ENCODE measurements at regions not wholly inside any gene's neighbourhood (a gene's known extent, or its start where the extent isn't known, plus 50 kb on each side); places are given as distances from the start of the nearest gene placed in this dataset.

GRCh38 chr14:98816195-98816594 is 455.8 kb downstream of the BCL11B start:
- TF ChIP-seq, protein P1, sequence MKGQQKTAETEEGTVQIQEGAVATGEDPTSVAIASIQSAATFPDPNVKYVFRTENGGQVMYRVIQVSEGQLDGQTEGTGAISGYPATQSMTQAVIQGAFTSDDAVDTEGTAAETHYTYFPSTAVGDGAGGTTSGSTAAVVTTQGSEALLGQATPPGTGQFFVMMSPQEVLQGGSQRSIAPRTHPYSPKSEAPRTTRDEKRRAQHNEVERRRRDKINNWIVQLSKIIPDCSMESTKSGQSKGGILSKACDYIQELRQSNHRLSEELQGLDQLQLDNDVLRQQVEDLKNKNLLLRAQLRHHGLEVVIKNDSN (IDR thresholded peaks at IDR 0.05): no peak
- no peak for TF ChIP-seq EP300 (IDR thresholded peaks at IDR 0.05; ENCODE audit: borderline replicate concordance)
- no peak for TF ChIP-seq RAD21 (IDR thresholded peaks at IDR 0.05; ENCODE audit: low read depth)
- TF ChIP-seq TAF1 (IDR thresholded peaks at IDR 0.05; ENCODE audit: low read depth): no peak
- TF ChIP-seq TEAD4 (IDR thresholded peaks at IDR 0.05): no peak
- TF ChIP-seq, protein P2, sequence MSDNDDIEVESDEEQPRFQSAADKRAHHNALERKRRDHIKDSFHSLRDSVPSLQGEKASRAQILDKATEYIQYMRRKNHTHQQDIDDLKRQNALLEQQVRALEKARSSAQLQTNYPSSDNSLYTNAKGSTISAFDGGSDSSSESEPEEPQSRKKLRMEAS (IDR thresholded peaks at IDR 0.05): no peak
- TF ChIP-seq YY1 (IDR thresholded peaks at IDR 0.05; ENCODE audit: low read depth): no peak
- TF ChIP-seq NFIC (IDR thresholded peaks at IDR 0.05): no peak
- TF ChIP-seq FOXM1 (IDR thresholded peaks at IDR 0.05; ENCODE audit: borderline replicate concordance, low read depth): no peak
- TF ChIP-seq CEBPB (IDR thresholded peaks at IDR 0.05): no peak
- no peak for TF ChIP-seq TCF12 (IDR thresholded peaks at IDR 0.05; ENCODE audit: low read depth)
- no peak for TF ChIP-seq ZBTB7A (IDR thresholded peaks at IDR 0.05; ENCODE audit: low read depth)
- TF ChIP-seq CREB1 (IDR thresholded peaks at IDR 0.05; ENCODE audit: low read depth): no peak
- TF ChIP-seq EGR1 (IDR thresholded peaks at IDR 0.05): no peak
- TF ChIP-seq REST (IDR thresholded peaks at IDR 0.05; ENCODE audit: low read depth): no peak

DNA sequence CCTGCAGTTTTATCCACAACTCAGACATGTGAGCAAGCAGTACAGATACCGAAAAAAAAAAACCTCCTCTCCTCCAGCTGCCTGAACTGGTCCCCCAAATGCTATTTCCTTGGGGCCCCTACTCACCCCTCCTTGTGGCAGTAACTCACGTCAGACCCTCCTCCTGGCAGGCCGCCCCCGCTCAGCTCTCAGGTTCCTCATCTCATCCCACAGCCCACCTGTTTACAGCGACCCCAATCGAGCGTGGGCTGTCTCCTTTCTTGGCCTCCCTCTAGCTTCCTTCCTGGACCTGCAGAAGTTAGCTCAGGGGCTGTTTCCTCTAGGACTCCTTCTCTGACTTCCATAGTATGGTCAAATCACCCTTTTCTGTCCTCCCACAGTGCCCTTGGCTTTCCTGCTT is 455.3 kb downstream of the BCL11B start:
- TF ChIP-seq CREB1 (IDR thresholded peaks at IDR 0.05; ENCODE audit: low read depth) (no peak), YY1 (IDR thresholded peaks at IDR 0.05; ENCODE audit: low read depth) (no peak), NFIC (IDR thresholded peaks at IDR 0.05) (no peak), EGR1 (IDR thresholded peaks at IDR 0.05) (no peak), FOXM1 (IDR thresholded peaks at IDR 0.05; ENCODE audit: borderline replicate concordance, low read depth) (no peak), TAF1 (IDR thresholded peaks at IDR 0.05; ENCODE audit: low read depth) (no peak), RAD21 (IDR thresholded peaks at IDR 0.05; ENCODE audit: low read depth) (no peak), EP300 (IDR thresholded peaks at IDR 0.05; ENCODE audit: borderline replicate concordance) (no peak), TEAD4 (IDR thresholded peaks at IDR 0.05) (no peak), TCF12 (IDR thresholded peaks at IDR 0.05; ENCODE audit: low read depth) (no peak), REST (IDR thresholded peaks at IDR 0.05; ENCODE audit: low read depth) (no peak), CEBPB (IDR thresholded peaks at IDR 0.05) (no peak), ZBTB7A (IDR thresholded peaks at IDR 0.05; ENCODE audit: low read depth) (no peak)
- TF ChIP-seq, protein P2 (IDR thresholded peaks at IDR 0.05): no peak
- TF ChIP-seq, protein P1 (IDR thresholded peaks at IDR 0.05): no peak

GRCh38 chr14:98819132-98819866 is 452.7 kb downstream of the BCL11B start:
- peak; percentile 99 for TF ChIP-seq NFIC (IDR thresholded peaks at IDR 0.05)
- peak; percentile 96 for TF ChIP-seq TCF12 (IDR thresholded peaks at IDR 0.05; ENCODE audit: low read depth)
- TF ChIP-seq, protein P1 (IDR thresholded peaks at IDR 0.05): 0 out of 2 replicates have a peak, but pooled peaks have one; percentile 21
- peak; percentile 33 for TF ChIP-seq RAD21 (IDR thresholded peaks at IDR 0.05; ENCODE audit: low read depth)
- no peak for TF ChIP-seq REST (IDR thresholded peaks at IDR 0.05; ENCODE audit: low read depth)
- TF ChIP-seq, protein P2 (IDR thresholded peaks at IDR 0.05): 0 out of 2 replicates have a peak, but pooled peaks have one; percentile 46
- no peak for TF ChIP-seq CREB1 (IDR thresholded peaks at IDR 0.05; ENCODE audit: low read depth)
- peak; percentile 26; the same call in 1 of the 2 replicates for TF ChIP-seq CEBPB (IDR thresholded peaks at IDR 0.05)
- TF ChIP-seq TEAD4 (IDR thresholded peaks at IDR 0.05): peak; percentile 98
- peak; percentile 56; the same call in 1 of the 2 replicates for TF ChIP-seq YY1 (IDR thresholded peaks at IDR 0.05; ENCODE audit: low read depth)
- no peak for TF ChIP-seq TAF1 (IDR thresholded peaks at IDR 0.05; ENCODE audit: low read depth)
- peak; percentile 94 for TF ChIP-seq EP300 (IDR thresholded peaks at IDR 0.05; ENCODE audit: borderline replicate concordance)
- no peak for TF ChIP-seq EGR1 (IDR thresholded peaks at IDR 0.05)
- peak; percentile 82; the same call in 1 of the 2 replicates for TF ChIP-seq FOXM1 (IDR thresholded peaks at IDR 0.05; ENCODE audit: borderline replicate concordance, low read depth)
